CD4-positive, alpha-beta T cell treated with Interleukin-1 beta for 1 hour (primary cell): ENCODE measurements at regions not wholly inside any gene's neighbourhood (a gene's known extent, or its start where the extent isn't known, plus 50 kb on each side); places are given as distances from the start of the nearest gene placed in this dataset.
A peak's percentile ranks its signal among the peaks of the same experiment; 100 is the strongest.
"Not testable (repeated sequence)": the region's sequence is repeated elsewhere in the genome, so short reads cannot be mapped to it uniquely, and the experiment has no call there.

Experiments used
- DNase-seq, 2 donors: peaks; one replicate each; pipeline ENCODE4 v3.0.0-alpha.2; 2020 to 2022

- DNase-seq, result no peak
Measured at GRCh38 chr12:68510397-68510796, 100.3 kb upstream of the RAP1B start.

- no peak for DNase-seq
Measured at GRCh38 chr12:68514807-68515411, 95.8 kb upstream of the RAP1B start.

DNA sequence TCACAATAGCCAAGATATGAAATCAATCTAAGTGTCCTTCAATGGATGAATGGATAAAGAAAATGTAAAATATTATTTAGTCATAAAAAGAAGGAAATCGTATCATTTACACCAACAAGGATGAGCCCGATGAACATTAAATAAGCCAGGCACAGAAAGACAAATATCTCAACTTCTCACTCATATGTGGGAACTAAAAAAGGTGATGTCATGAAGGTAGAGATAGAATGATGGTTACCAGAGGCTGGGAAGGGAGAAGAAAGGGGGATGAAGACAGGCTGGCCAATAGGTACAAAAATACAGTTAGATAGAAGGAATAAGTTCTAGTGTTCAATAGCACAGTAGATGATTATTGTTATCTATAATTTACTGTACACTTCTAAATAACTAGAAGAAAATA lies 94.9 kb upstream of the RAP1B start:
- DNase-seq, result no peak

- DNase-seq, result no peak
Measured at GRCh38 chr12:68521321-68521839, 89.3 kb upstream of the RAP1B start.

GRCh38 chr12:68521848-68522502 lies 88.7 kb upstream of the RAP1B start:
- DNase-seq, result no peak

- DNase-seq, result no peak
Measured at GRCh38 chr12:68529466-68529865, 81.2 kb upstream of the RAP1B start.

DNA sequence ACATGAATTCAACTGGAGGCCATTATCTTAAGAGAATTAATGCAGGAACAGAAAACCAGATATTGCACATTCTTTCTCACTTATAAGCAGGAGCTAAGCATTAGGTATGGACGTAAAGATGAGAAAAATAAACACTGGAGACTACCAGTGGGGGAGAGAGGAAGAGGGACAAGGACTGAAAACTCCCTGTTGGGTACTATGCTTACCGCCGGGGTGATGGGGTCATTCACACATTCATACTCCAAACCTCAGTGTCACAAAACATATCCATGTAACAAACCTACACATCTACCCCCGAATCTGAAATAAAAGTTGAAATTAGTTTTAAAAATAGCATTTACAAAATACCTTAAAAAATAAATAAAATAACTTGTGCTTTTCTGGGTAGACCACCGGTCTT lies 80.8 kb upstream of the RAP1B start:
- no peak for DNase-seq

GRCh38 chr12:68530299-68530698 lies 80.4 kb upstream of the RAP1B start:
- no peak for DNase-seq

GRCh38 chr12:68530965-68531364 lies 79.7 kb upstream of the RAP1B start:
- no peak for DNase-seq

DNA sequence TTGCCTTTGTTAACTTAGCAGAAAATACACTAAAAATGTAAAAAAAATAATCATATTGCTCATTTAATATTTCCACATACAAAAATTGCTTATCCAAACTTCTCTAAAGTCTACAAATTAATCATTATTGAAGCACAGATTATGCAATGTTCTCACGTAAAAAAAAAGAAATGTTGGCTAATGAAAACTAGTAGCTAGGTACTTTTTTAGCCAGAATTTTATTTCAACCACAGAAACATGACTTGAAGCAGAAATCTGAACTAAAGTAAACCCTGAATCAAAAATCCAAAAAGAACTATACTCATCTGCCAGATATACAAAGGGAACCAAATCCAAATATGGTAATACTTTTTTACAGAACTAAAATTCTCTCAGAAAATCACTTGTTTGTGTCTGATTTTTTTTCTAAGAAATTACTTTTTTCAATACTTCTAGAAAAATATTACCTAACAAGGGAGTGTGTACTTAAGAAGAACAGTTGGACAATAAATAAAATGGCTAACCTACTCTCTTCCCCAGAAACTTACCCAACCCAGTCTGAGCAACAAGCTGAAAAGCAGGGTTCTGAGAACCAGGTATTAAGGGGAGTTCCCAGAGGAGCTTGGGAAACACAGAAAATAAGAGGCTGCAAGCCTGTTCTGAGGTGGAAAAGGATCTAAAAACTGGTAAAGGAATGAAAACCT lies 78.4 kb upstream of the RAP1B start:
- no peak for DNase-seq

DNA sequence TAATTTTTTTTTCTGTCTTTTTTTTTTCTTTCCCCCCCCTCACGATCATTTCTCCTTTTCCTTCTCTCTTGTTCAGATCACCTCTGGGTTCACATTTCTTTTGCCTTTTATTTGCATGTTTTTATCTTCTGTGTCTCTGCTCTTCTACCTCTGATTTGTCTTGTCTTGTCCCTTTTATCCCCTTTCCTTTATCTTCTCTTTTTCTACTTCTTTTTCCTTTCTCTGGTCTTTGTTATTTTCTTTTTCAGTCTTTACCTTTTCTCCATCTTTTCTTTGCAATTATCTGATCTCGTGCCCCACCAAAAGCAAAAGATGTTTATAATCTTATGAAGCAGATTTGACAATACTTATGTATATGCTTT lies 77.8 kb upstream of the RAP1B start:
- DNase-seq, result no peak

GRCh38 chr12:68534108-68534507 lies 76.6 kb upstream of the RAP1B start:
- DNase-seq, result no peak

GRCh38 chr12:68536885-68537485 lies 73.7 kb upstream of the RAP1B start:
- DNase-seq, result no peak

DNA sequence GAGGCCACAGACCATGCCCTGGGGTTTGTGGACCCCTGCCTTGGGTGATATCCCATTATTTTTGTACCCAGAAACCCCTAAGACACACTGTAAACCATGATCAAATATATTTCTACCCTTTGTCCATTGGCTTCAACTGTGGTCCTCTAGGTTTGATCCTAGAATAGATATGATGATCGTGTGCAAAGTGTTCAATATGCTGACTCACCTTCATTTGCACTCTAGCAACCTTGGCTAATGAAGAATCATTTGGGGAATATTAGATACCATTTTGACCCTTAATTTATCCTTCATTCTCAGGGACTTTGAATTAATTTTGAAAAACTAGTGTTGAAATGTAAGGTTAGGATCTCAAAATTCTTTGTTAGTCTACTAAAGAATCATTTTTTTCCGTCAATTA lies 73.1 kb upstream of the RAP1B start:
- no peak for DNase-seq

DNA sequence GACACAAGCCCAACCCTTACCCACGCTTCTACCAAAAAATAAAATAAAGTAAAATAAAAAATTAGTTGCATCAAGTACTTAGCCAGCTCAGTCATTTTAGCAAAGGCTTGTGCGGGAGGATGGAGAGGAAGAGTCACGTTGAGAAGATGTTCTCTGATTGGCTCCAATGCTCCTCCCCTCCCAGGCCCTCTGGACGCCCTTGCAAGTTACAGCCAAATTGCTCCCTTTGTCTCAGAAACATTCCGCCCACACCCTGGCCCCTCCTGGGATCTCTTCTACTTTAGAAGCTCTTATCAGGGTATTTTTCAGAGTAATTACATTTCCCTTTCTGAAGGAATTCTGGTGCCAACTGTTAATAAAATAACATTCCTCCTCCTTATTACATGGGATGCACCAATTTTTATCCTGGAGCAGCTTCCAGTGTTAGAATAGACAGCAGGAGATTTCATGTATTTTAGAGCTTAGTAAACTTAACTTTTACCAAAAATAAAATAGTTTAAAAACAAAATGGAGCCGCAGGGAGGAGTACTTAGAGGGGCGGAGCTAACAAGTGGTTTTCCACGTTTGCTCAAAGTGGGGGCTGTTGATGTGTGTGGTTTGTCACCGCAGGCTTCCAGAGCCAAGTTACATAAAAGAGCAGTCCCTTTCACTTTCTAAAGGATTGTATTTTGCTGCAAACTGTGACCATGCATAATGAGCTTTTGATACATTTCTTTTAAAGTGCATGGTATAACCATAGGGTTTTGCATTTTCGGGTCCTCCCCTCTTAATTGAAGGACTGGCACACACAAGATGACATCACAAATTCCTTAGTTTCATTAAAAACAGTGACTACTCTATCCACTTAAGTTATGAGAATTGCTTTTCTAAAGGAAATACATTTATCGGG lies 71.7 kb upstream of the RAP1B start:
- peak; percentile 72 to 74 for DNase-seq

GRCh38 chr12:68539615-68539952 lies 71.1 kb upstream of the RAP1B start:
- no peak for DNase-seq

- not testable (repeated sequence) for DNase-seq
Measured at GRCh38 chr12:68540768-68541167, 69.9 kb upstream of the RAP1B start.

- not testable (repeated sequence) for DNase-seq
Measured at GRCh38 chr12:68547318-68547717, 63.4 kb upstream of the RAP1B start.

GRCh38 chr12:68552605-68553195 lies 58.0 kb upstream of the RAP1B start:
- not testable (repeated sequence) for DNase-seq

- DNase-seq, result no peak
Measured at GRCh38 chr12:68557011-68557730, 53.5 kb upstream of the RAP1B start.

GRCh38 chr12:68559246-68559645 lies 51.5 kb upstream of the RAP1B start:
- DNase-seq, result no peak
